Small intestine (tissue), 7 donors: ENCODE measurements at regions not wholly inside any gene's neighbourhood (a gene's known extent, or its start where the extent isn't known, plus 50 kb on each side); places are given as distances from the start of the nearest gene placed in this dataset.
"Not testable (repeated sequence)": the region's sequence is repeated elsewhere in the genome, so short reads cannot be mapped to it uniquely, and the experiment has no call there.

Experiments used
- DNase-seq, 2 donors: peaks; one replicate each; pipeline versions ENCODE4 v3.0.0 to v3.0.0-alpha.2; 2013
- FAIRE-seq: peaks from 2 replicates; lab custom pipeline; 2012; peaks lifted over from hg19 to GRCh38; lab: Jason Lieb, UNC
- H3K27ac ChIP-seq, 3 donors: one replicate each; pipeline ENCODE4 v1.5.1; 2013; ENCODE audit warnings: low read length in 2 of 3, mild to moderate bottlenecking in 2 of 3, control low read depth in 1 of 3, inconsistent platforms in 1 of 3, low read depth in 1 of 3, moderate library complexity in 1 of 3
- H3K27me3 ChIP-seq, 3 donors: one replicate each; pipeline ENCODE4 v1.6.1; 2013; ENCODE audit warnings: low read length in 3 of 3, inconsistent platforms in 1 of 3; ENCODE audit not compliant: control insufficient read depth in 3 of 3, insufficient read depth in 3 of 3
- H3K36me3 ChIP-seq, 3 donors: one replicate each; pipeline ENCODE4 v1.6.1; 2013; ENCODE audit warnings: low read length in 3 of 3, inconsistent platforms in 1 of 3, low read depth in 1 of 3, mild to moderate bottlenecking in 1 of 3, moderate library complexity in 1 of 3; ENCODE audit not compliant: control insufficient read depth in 3 of 3, insufficient read depth in 2 of 3
- H3K4me1 ChIP-seq, 3 donors: one replicate each; pipeline ENCODE4 v1.6.1; 2013; ENCODE audit warnings: low read length in 2 of 3, inconsistent platforms in 1 of 3, low read depth in 1 of 3, mild to moderate bottlenecking in 1 of 3, moderate library complexity in 1 of 3; ENCODE audit not compliant: control insufficient read depth in 3 of 3, insufficient read depth in 2 of 3
- H3K4me3 ChIP-seq, 3 donors: one replicate each; pipeline ENCODE4 v1.5.1; 2013; ENCODE audit warnings: low read length in 3 of 3, control low read depth in 1 of 3, inconsistent platforms in 1 of 3, low read depth in 1 of 3, mild to moderate bottlenecking in 1 of 3, moderate library complexity in 1 of 3
- H3K9me3 ChIP-seq, 2 donors: one replicate each; pipeline ENCODE4 v1.6.1; 2013; ENCODE audit warnings: low read depth in 1 of 2, low read length in 1 of 2; ENCODE audit not compliant: control insufficient read depth in 2 of 2, insufficient read depth in 1 of 2
- WGBS, 3 donors: extraction: QIAGEN DNeasy Blood & Tissue Kit; methylation state at CpG; one replicate each; pipeline ENCODE4 v1.1.7; 2013; 5-methylcytosine and 5-hydroxymethylcytosine counted together
- donor health status: healthy with polysubstance abuse.
- donor health status: control.
- donor health status: control.
- donor health status: Bipolar disorder and iron deficiency.
- donor health status: healthy.

DNA sequence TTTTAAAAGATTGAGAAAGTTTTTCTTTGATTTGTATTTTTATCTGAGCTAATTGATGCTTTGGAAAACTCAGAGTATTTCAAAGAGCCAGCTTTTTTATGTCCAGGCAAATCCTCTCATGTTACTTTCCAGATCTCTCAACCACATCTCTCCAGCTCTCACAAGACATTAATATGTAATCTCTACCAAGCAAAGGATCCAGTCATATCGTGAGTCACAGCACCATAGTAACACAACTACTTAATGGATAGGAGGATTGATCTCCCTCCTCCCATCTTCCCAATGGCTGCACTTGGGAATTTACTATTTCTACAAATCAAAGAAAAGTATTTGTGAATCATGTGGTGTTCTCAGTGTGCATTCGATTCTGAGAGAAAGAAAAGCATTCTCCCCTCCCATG, 63.3 kb downstream of the POU4F1 start:
- Histone ChIP-seq H3K27ac (no peak overlapping the region), H3K4me1 (no peaks in the 10 kb centered on the region), H3K9me3 (no peaks in the 10 kb centered on the region), H3K36me3 (no peaks in the 10 kb centered on the region), H3K27me3 (no peaks in the 10 kb centered on the region), H3K4me3 (no peak overlapping the region)
- FAIRE-seq (no peak), DNase-seq (no peak)
- 29 to 37% (median 32%) methylated on average over 2 of the region's 2 CpGs for WGBS, 3 donors

- WGBS, 3 donors = 85 to 90% (median 86%) methylated on average over 8 of the region's 8 CpGs
- not testable (repeated sequence) for H3K4me1 ChIP-seq, H3K4me3 ChIP-seq, FAIRE-seq, H3K27ac ChIP-seq, H3K9me3 ChIP-seq, H3K36me3 ChIP-seq, DNase-seq, H3K27me3 ChIP-seq
Measured at GRCh38 chr13:78526044-78526443, 77.3 kb downstream of the POU4F1 start.

DNA sequence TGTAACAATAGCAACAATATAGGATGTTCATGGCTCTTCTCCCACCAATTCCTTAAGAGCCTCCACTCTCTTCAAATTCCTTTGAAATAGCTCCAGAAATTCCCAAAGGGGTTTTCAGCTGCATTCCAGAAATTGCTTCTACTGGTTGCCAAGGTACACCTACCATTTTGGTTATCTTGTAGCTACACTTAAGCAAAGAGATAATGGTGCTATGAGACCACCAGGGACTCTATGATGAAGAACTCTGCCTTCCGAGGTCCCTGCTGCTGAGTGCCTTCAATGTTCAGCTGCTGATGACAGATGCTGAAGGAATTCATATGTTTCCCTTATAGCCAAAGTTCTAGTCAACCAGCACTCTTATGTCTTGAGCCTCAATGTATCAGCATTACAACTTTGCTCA, 78.4 kb downstream of the POU4F1 start:
- WGBS, 3 donors = 26 to 54% (median 33%) methylated on average over 1 of the region's 1 CpG
- H3K27me3 ChIP-seq = no peaks in the 10 kb centered on the region
- DNase-seq (no peak), FAIRE-seq (no peak)
- H3K27ac ChIP-seq = no peak overlapping the region
- H3K36me3 ChIP-seq = no peaks in the 10 kb centered on the region
- H3K4me1 ChIP-seq = no peaks in the 10 kb centered on the region
- no peak overlapping the region for H3K4me3 ChIP-seq
- no peaks in the 10 kb centered on the region for H3K9me3 ChIP-seq

- H3K36me3 ChIP-seq = no peaks in the 10 kb centered on the region
- 72 to 85% (median 81%) methylated on average over 6 of the region's 6 CpGs for WGBS, 3 donors
- peaks cover 0 to 5% of the 10 kb centered on the region in 2 donors for H3K9me3 ChIP-seq
- H3K4me3 ChIP-seq = no peak overlapping the region
- DNase-seq (no peak), FAIRE-seq (no peak)
- H3K4me1 ChIP-seq = no peaks in the 10 kb centered on the region
- no peak overlapping the region for H3K27ac ChIP-seq
- H3K27me3 ChIP-seq = no peaks in the 10 kb centered on the region
Measured at GRCh38 chr13:78521091-78521490, 82.3 kb downstream of the POU4F1 start.

- no peak for FAIRE-seq
- 74 to 82% (median 80%) methylated on average over 2 of the region's 2 CpGs for WGBS, 3 donors
Measured at GRCh38 chr13:78520425-78520824, 82.9 kb downstream of the POU4F1 start.

GRCh38 chr13:78518482-78518881, 84.9 kb downstream of the POU4F1 start:
- FAIRE-seq, H3K36me3 ChIP-seq, H3K27ac ChIP-seq, H3K4me1 ChIP-seq, H3K9me3 ChIP-seq, H3K27me3 ChIP-seq, H3K4me3 ChIP-seq, DNase-seq: not testable (repeated sequence)
- 85 to 90% (median 89%) methylated on average over 7 of the region's 7 CpGs for WGBS, 3 donors

More at GRCh38 chr13:78520425-78520824, 82.9 kb downstream of the POU4F1 start:
- Histone ChIP-seq H3K4me1 (no peaks in the 10 kb centered on the region), H3K36me3 (no peaks in the 10 kb centered on the region), H3K27ac (no peak overlapping the region), H3K4me3 (no peak overlapping the region), H3K9me3 (peaks cover 0 to 5% of the 10 kb centered on the region in 2 donors), H3K27me3 (no peaks in the 10 kb centered on the region)
- no peak for DNase-seq

- no peak overlapping the region for H3K27ac ChIP-seq
- H3K4me1 ChIP-seq = no peaks in the 10 kb centered on the region
- FAIRE-seq (no peak), DNase-seq (no peak)
- no peaks in the 10 kb centered on the region for H3K27me3 ChIP-seq
- 34 to 63% (median 49%) methylated on average over 4 of the region's 4 CpGs for WGBS, 3 donors
- no peaks in the 10 kb centered on the region for H3K36me3 ChIP-seq
- H3K4me3 ChIP-seq = no peak overlapping the region
- H3K9me3 ChIP-seq = no peaks in the 10 kb centered on the region
Measured at GRCh38 chr13:78499802-78500201, 103.5 kb downstream of the POU4F1 start.

DNA sequence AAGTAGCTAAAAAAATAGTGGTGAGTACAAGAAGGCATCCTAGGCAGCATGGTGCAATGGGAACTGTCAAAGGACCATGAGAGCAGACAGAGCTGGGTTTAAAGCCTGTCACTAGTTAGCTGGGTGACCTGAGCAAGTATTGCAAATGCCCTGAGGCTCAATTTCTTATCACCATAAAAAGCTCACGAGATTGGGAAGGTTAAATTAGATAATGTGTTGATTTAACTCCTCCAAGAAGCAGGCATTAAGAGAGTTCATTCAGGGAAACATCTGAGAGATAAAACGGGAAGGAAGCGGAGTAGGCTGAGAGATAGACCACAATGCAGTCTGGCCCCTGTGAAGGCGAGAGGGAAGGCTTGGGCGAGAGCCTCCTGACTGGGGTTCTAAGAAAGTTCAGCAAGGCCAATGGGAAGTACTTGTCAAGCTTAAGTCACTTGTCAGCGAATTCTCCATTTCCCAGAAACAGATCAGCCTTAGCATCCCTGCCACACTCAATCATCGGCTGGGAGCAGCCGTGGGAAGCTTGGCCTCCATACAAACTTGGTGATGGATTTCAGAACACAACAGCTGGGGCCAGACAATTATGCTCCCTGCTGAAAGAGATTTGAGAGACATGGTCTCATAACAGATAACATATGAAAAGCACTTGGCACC, 105.5 kb downstream of the POU4F1 start:
- no peaks in the 10 kb centered on the region for H3K4me1 ChIP-seq
- DNase-seq (no peak), FAIRE-seq (no peak)
- no peaks in the 10 kb centered on the region for H3K36me3 ChIP-seq
- H3K9me3 ChIP-seq = no peaks in the 10 kb centered on the region
- 58 to 67% (median 61%) methylated on average over 8 of the region's 8 CpGs for WGBS, 3 donors
- no peak overlapping the region for H3K4me3 ChIP-seq
- no peak overlapping the region for H3K27ac ChIP-seq
- H3K27me3 ChIP-seq = no peaks in the 10 kb centered on the region

DNA sequence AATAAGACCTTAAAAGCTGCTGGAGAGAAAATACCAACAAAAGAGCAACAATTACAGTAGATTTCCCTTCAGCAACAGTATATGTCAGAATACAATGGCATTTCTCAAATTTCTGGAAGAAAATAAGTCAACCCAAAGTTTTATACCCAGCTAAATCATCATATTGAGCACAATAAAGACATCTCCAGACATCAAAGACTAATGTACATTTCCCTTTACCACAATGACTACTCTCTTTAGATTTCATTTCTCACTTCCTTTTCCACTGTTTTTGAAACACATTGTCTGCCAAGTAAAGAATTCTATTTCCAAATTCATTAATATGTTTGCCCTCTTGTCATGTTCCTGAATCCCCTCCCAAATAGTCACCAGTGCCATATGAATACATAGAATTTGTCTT, 111.4 kb downstream of the POU4F1 start:
- Histone ChIP-seq H3K27me3 (no peaks in the 10 kb centered on the region), H3K27ac (no peak overlapping the region), H3K36me3 (no peaks in the 10 kb centered on the region), H3K9me3 (no peaks in the 10 kb centered on the region), H3K4me3 (no peak overlapping the region), H3K4me1 (no peaks in the 10 kb centered on the region)
- FAIRE-seq = no peak
- no peak for DNase-seq
